A549 (cell line): ENCODE measurements at regions not wholly inside any gene's neighbourhood (a gene's known extent, or its start where the extent isn't known, plus 50 kb on each side); places are given as distances from the start of the nearest gene placed in this dataset.

Experiments used
- ATAC-seq, 2 experiments: fragments of 200-7000 bp in 1 of 2; fragments of >200 bp in 1 of 2; cut with Nextera tagmentation in 1 of 2; cut with Tn5 transposase in 1 of 2; 3 replicates each; pipeline versions ENCODE4 v1.8.0 to v1.9.1; 2018 to 2020; ENCODE audit warnings: mild to moderate bottlenecking in 1 of 2, moderate library complexity in 1 of 2
- CTCF ChIA-PET: fragments of 300-600 bp; sonication (Branson Sonifier 250); formaldehyde crosslinking; extraction: SDS; loops from one replicate; lab custom pipeline; 2021; ENCODE audit warnings: antibody characterized with exemption, inconsistent platforms; lab: Yijun Ruan, JAX
- POLR2A ChIA-PET: fragments of 350-600 bp; formaldehyde crosslinking; extraction: SDS; loops from one replicate; lab custom pipeline; 2021; ENCODE audit warnings: antibody characterized with exemption, inconsistent platforms; lab: Yijun Ruan, JAX
- DNase-seq, 2 experiments: peaks; one replicate each; pipeline versions ENCODE4 v3.0.0 to v3.0.0-alpha.2; 2011 to 2016; ENCODE audit warnings: low read depth in 1 of 2, low spot score in 1 of 2
- FAIRE-seq: peaks from 2 replicates; lab custom pipeline; 2011; peaks lifted over from hg19 to GRCh38; lab: Jason Lieb, UNC
- H3K27ac ChIP-seq, 2 experiments: fragments of >200 bp; sonication (Bioruptor Twin); formaldehyde crosslinking; 3 replicates each; pipeline ENCODE4 v1.5.1; 2016 to 2017
- H3K4me1 ChIP-seq: fragments of >200 bp; sonication (Bioruptor Twin); formaldehyde crosslinking; 3 replicates; pipeline ENCODE4 v1.6.1; 2016
- H3K4me2 ChIP-seq: fragments of >200 bp; sonication (Bioruptor Twin); formaldehyde crosslinking; 3 replicates; pipeline ENCODE4 v1.6.1; 2016
- H3K4me3 ChIP-seq: fragments of >200 bp; sonication (Bioruptor Twin); formaldehyde crosslinking; 3 replicates; pipeline ENCODE4 v1.5.1; 2016
- H3K9me3 ChIP-seq: fragments of >200 bp; sonication (Bioruptor Twin); formaldehyde crosslinking; 3 replicates; pipeline ENCODE4 v1.6.1; 2016
- ATOH8 ChIP-seq: fragments of 250-450 bp; sonication (Bioruptor Pico); IDR thresholded peaks from 2 replicates; pipeline ENCODE4 v1.5.0; 2020; ENCODE audit warnings: low read depth, mild to moderate bottlenecking, moderate library complexity
- BCL3 ChIP-seq: fragments of >200 bp; sonication (Bioruptor Twin); formaldehyde crosslinking; IDR thresholded peaks from 3 replicates; pipeline ENCODE4 v1.6.1; 2016
- CBX8 ChIP-seq: fragments of 200-600 bp; sonication (generic); IDR thresholded peaks from 2 replicates; pipeline ENCODE4 v1.6.1; 2016
- CHD2 ChIP-seq: fragments of 150-350 bp; IDR thresholded peaks from 2 replicates; pipeline ENCODE4 v1.6.1; 2014; ENCODE audit warnings: low read length; ENCODE audit not compliant: partially characterized antibody
- CHD4 ChIP-seq: fragments of 200-600 bp; sonication (generic); IDR thresholded peaks from 2 replicates; pipeline ENCODE4 v1.6.1; 2016; ENCODE audit warnings: antibody characterized with exemption, mild to moderate bottlenecking, borderline replicate concordance
- EHMT2 ChIP-seq: fragments of 200-600 bp; sonication (generic); IDR thresholded peaks from 2 replicates; pipeline ENCODE4 v1.6.1; 2016; ENCODE audit warnings: antibody characterized with exemption, low read depth, mild to moderate bottlenecking, moderate library complexity
- ELK1 ChIP-seq: fragments of 150-350 bp; IDR thresholded peaks from 2 replicates; pipeline ENCODE4 v1.6.1; 2014; ENCODE audit warnings: low read depth, mild to moderate bottlenecking, low read length
- EP300 ChIP-seq, 2 experiments: fragments of >200 bp; sonication (Bioruptor Twin); formaldehyde crosslinking; IDR thresholded peaks; 2 replicates in 1 of 2; 3 replicates in 1 of 2; pipeline ENCODE4 v1.6.1; 2016 to 2017
- FOXS1 ChIP-seq: fragments of 250-450 bp; sonication (Bioruptor Pico); IDR thresholded peaks from 2 replicates; pipeline ENCODE4 v1.5.0; 2020; ENCODE audit warnings: mild to moderate bottlenecking, moderate library complexity
- HDAC2 ChIP-seq: fragments of 200-600 bp; sonication (generic); IDR thresholded peaks from 2 replicates; pipeline ENCODE4 v1.6.1; 2016
- HEYL ChIP-seq: fragments of 250-450 bp; sonication (Bioruptor Pico); IDR thresholded peaks from 2 replicates; pipeline ENCODE4 v1.8.0; 2021; ENCODE audit warnings: mild to moderate bottlenecking, moderate library complexity
- HOXA7 ChIP-seq: fragments of 250-450 bp; sonication (Bioruptor Pico); IDR thresholded peaks from 2 replicates; pipeline ENCODE4 v1.5.0; 2020; ENCODE audit warnings: mild to moderate bottlenecking, moderate library complexity
- HOXB13 ChIP-seq: fragments of 250-450 bp; sonication (Bioruptor Pico); IDR thresholded peaks from 2 replicates; pipeline ENCODE4 v1.5.0; 2020; ENCODE audit warnings: low read depth, mild to moderate bottlenecking, moderate library complexity
- HOXB5 ChIP-seq: fragments of 250-450 bp; sonication (Bioruptor Pico); IDR thresholded peaks from 2 replicates; pipeline ENCODE4 v1.5.0; 2020; ENCODE audit warnings: mild to moderate bottlenecking, moderate library complexity
- MAX ChIP-seq: IDR thresholded peaks from 2 replicates; pipeline ENCODE4 v1.6.1; 2012
- NFE2L2 ChIP-seq: fragments of 150-350 bp; conservative IDR thresholded peaks from 2 replicates; pipeline ENCODE4 v1.6.1; 2014; ENCODE audit warnings: low read length
- NR3C1 ChIP-seq: fragments of >200 bp; sonication (Bioruptor Twin); formaldehyde crosslinking; IDR thresholded peaks from 3 replicates; pipeline ENCODE4 v1.6.1; 2017
- POLR2A ChIP-seq: IDR thresholded peaks from 2 replicates; pipeline ENCODE4 v1.6.1; 2012; ENCODE audit warnings: mild to moderate bottlenecking, low read length
- RARB ChIP-seq: fragments of 250-450 bp; sonication (Bioruptor Pico); IDR thresholded peaks from 2 replicates; pipeline ENCODE4 v1.8.0; 2021; ENCODE audit warnings: mild to moderate bottlenecking, moderate library complexity
- RFX5 ChIP-seq: fragments of 450-650 bp; IDR thresholded peaks from 2 replicates; pipeline ENCODE4 v1.7.1; 2014; ENCODE audit warnings: antibody characterized with exemption, mild to moderate bottlenecking, moderate library complexity
- SMC3 ChIP-seq: fragments of >200 bp; sonication (Bioruptor Twin); formaldehyde crosslinking; IDR thresholded peaks from 3 replicates; pipeline ENCODE4 v1.6.1; 2018; ENCODE audit warnings: inconsistent platforms
- WGBS: methylation state at CpG from one replicate; pipeline ENCODE4 v1.1.6; 2017; ENCODE audit errors: missing lambda C conversion rate; 5-methylcytosine and 5-hydroxymethylcytosine counted together
- TF ChIP-seq, protein P1 (sequence below): fragments of 450-650 bp; IDR thresholded peaks from 2 replicates; pipeline ENCODE4 v1.6.1; 2014; ENCODE audit warnings: antibody characterized with exemption
- TF ChIP-seq, protein P2 (sequence below): fragments of >200 bp; sonication (Bioruptor Twin); formaldehyde crosslinking; IDR thresholded peaks from 3 replicates; pipeline ENCODE4 v1.5.1; 2016

- TF ChIP-seq NR3C1: no peak
- TF ChIP-seq, protein P1, sequence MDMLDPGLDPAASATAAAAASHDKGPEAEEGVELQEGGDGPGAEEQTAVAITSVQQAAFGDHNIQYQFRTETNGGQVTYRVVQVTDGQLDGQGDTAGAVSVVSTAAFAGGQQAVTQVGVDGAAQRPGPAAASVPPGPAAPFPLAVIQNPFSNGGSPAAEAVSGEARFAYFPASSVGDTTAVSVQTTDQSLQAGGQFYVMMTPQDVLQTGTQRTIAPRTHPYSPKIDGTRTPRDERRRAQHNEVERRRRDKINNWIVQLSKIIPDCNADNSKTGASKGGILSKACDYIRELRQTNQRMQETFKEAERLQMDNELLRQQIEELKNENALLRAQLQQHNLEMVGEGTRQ: no peak
- TF ChIP-seq CBX8: no peak
- TF ChIP-seq HDAC2: no peak
- no peak for TF ChIP-seq HOXB5 (CRISPR knock-in tag)
- no peak for TF ChIP-seq EP300 (IDR thresholded peaks at IDR 0.05)
- TF ChIP-seq EHMT2: no peak
- TF ChIP-seq, protein P2, sequence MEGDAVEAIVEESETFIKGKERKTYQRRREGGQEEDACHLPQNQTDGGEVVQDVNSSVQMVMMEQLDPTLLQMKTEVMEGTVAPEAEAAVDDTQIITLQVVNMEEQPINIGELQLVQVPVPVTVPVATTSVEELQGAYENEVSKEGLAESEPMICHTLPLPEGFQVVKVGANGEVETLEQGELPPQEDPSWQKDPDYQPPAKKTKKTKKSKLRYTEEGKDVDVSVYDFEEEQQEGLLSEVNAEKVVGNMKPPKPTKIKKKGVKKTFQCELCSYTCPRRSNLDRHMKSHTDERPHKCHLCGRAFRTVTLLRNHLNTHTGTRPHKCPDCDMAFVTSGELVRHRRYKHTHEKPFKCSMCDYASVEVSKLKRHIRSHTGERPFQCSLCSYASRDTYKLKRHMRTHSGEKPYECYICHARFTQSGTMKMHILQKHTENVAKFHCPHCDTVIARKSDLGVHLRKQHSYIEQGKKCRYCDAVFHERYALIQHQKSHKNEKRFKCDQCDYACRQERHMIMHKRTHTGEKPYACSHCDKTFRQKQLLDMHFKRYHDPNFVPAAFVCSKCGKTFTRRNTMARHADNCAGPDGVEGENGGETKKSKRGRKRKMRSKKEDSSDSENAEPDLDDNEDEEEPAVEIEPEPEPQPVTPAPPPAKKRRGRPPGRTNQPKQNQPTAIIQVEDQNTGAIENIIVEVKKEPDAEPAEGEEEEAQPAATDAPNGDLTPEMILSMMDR: no peak
- TF ChIP-seq HOXB13 (CRISPR knock-in tag): no peak
- TF ChIP-seq HOXA7 (CRISPR knock-in tag): no peak
- no peak for TF ChIP-seq MAX
- no peak for TF ChIP-seq ELK1
- no peak for TF ChIP-seq ATOH8 (CRISPR knock-in tag)
- no peak for TF ChIP-seq BCL3
- FAIRE-seq (no peak), DNase-seq (no peak), ATAC-seq (no peak)
- no peak overlapping the region for H3K4me2 ChIP-seq
- 8% methylated on average over 7 of the region's 7 CpGs for WGBS
- ChIA-PET POLR2A (interaction anchor here (1.1 kb wide), 1 partner anchor 80 kb away, joined by 4 read pairs; the partner anchor contains the start of gene KDM8), CTCF (interaction anchor here (1.3 to 1.4 kb wide), 2 partner anchors 14 to 31 kb away, joined by 3 to 7 read pairs; no protein-coding TSS in a partner anchor)
- H3K27ac ChIP-seq: no peak overlapping the region
- H3K4me1 ChIP-seq: no peaks in the 10 kb centered on the region
- peaks cover 5% of the 10 kb centered on the region; the same call in 1 of the 3 replicates for H3K9me3 ChIP-seq
- no peak overlapping the region for H3K4me3 ChIP-seq
These were observed 57.2 kb downstream of the C16orf82 start for GRCh38 chr16:27123795-27124409.

DNA sequence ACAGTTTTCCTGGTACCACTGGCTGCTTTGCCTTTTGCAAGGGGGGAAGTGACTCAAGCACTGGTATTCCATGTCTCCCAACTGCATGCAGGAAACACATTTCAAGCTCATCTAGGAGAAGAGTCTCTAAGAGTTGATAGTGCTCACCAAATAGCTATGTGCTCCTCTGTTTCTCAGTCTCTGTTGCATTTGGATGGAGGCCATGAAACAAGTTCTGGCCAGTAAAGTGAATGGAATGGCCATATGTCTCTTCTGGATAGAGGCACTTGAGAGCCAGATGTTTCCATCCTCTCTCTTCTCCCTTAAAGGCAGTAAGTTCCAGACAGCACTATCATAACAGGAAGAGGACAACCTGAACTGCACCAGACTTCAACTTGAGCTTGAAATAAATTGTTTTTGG is 60.6 kb downstream of the C16orf82 start:
- H3K4me3 ChIP-seq: no peak overlapping the region
- H3K27ac ChIP-seq: no peak overlapping the region
- CTCF ChIA-PET: interaction anchor here (1.3 to 2.9 kb wide), 2 partner anchors 17 to 326 kb away, joined by 3 to 11 read pairs; no protein-coding TSS in a partner anchor
- TF ChIP-seq BCL3 (no peak), CHD2 (no peak), CHD4 (no peak), POLR2A (no peak), SMC3 (no peak), ELK1 (no peak), ATOH8 (CRISPR knock-in tag) (no peak), RARB (no peak), RFX5 (no peak), FOXS1 (no peak), HEYL (CRISPR knock-in tag) (no peak), NFE2L2 (no peak), EP300 (IDR thresholded peaks at IDR 0.05) (no peak), HOXA7 (CRISPR knock-in tag) (no peak), HDAC2 (no peak)
- TF ChIP-seq, protein P1: no peak
- TF ChIP-seq, all 56 proteins: peak for 0
- no peak for ATAC-seq
- no peak for FAIRE-seq
- POLR2A ChIA-PET: no interaction called here
- DNase-seq: no peak
- Histone ChIP-seq H3K9me3 (peaks cover 9% of the 10 kb centered on the region; the same call in 2 of the 3 replicates), H3K4me2 (no peak overlapping the region), H3K4me1 (no peaks in the 10 kb centered on the region)
